GM21515 (cell line): ENCODE measurements at regions not wholly inside any gene's neighbourhood (a gene's known extent, or its start where the extent isn't known, plus 50 kb on each side); places are given as distances from the start of the nearest gene placed in this dataset.

Experiments used
- ATAC-seq: cut with Tn5 transposase; IDR thresholded peaks from one replicate; pipeline ENCODE4 v1.9.1; 2021; ENCODE audit not compliant: unreplicated experiment

DNA sequence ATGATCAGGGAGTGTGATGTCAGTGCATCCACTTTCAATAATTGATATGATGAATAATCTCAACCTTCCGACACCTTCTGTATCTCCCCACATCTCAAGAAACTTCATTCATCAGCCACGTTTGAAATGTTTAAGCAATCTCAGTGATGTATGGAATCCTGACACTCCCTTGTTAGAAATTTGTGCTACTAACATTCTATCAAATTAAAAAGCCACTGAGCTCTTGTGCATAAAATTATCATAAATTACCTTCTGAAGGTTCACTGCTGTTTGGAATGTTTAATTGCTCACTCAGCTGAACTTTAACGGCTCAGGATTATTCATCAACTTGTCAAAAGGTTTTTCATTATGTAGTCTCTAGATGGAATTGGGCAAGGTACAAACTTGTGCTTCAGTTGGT, 108.4 kb upstream of the DPH6 start:
- no peak for ATAC-seq

DNA sequence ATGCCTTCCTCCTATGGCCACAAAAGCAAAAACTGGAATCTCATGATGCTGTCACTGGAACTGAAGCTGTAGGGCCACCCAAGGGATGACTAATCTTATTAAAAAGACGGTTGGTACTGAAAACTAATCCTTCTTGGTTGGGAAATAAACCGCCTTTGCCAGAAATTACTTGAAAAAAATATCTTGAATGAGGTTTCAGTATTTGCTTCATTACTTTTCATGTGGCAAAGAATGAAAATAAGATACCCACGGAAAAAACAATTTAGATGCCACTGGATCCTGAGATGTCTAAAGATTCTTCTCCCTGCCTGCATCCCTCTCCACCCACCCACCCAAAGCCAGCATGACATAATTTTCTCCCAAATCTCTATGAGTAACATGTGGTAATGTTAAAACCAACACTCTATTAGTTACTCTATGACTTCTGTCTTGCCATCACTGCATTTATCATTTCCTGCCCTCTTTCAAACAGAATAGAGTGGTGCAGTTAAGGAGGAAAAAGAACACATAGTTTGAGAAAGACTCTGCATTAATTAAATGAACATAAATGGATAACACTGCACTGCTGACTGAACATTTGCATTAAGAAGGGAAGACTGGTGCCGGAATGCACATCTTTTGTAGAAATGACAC, 111.8 kb upstream of the DPH6 start:
- ATAC-seq = no peak

DNA sequence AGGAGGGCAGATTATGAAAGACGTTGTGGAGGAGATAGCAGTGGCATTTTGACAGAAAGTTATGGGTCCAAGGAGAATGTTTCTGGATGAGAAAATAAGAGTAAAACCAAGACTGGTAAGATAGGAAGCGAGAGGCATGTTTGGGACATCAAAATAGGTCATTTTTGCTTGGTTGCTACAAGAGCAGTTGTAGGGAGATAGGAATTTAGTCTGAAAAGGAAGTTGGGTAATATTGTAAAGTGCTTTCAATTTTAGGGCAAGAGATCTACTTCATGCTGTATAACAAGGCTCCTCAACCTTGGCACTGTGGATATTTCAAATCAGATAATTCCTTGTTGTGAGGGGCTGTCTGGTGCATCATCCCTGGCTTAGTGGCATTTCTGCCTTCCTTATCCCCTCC, 118.0 kb upstream of the DPH6 start:
- no peak for ATAC-seq

DNA sequence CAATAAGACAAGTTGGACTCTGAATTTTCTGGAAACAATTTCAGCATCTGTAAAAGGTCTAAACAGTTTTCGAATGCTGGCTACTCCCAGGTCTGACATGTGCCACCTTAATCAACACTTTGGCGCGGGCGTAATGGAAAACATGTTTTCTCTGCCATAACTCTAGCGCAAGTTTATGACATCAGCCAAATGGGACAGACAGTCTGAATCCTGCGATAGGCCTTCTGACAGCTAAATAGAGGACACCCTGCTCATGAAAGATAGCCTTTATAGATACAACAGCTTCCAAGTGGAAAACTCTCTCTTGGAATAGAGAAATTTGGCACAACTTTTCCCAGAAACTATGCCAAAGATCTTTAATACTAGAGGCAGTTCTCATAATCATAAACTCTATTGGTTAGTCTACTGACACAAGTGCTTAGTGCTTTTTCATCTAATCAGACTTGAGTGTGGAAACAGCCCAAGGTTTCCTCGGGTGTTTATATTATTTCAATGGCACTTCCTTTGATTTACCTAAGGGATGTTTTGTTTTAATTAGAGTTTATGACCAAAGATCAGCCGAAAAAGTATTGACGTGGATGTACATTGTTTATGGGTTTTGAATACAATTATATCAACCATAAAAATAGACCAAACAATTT, 120.1 kb upstream of the DPH6 start:
- no peak for ATAC-seq

DNA sequence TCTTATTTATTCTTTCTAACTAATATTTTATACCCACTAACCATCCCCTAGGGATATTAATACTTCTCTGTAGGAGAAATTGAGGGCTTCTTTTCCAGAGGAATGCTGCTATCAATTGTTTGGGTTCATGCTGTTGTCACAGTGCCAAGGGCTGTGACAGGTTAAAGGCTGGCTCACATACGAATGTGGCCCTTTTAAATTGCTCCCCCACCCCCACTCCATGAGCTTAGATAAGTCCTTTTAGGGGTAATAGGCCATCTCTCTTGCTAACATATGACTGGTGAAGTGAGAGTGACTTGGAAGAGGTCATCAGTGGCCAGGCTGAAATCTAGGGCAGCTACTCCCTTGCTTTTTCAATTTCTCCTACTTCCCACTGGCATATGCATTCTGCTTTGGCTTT, 121.9 kb upstream of the DPH6 start:
- no peak for ATAC-seq

GRCh38 chr15:35669021-35669420, 123.1 kb upstream of the DPH6 start:
- ATAC-seq = no peak

DNA sequence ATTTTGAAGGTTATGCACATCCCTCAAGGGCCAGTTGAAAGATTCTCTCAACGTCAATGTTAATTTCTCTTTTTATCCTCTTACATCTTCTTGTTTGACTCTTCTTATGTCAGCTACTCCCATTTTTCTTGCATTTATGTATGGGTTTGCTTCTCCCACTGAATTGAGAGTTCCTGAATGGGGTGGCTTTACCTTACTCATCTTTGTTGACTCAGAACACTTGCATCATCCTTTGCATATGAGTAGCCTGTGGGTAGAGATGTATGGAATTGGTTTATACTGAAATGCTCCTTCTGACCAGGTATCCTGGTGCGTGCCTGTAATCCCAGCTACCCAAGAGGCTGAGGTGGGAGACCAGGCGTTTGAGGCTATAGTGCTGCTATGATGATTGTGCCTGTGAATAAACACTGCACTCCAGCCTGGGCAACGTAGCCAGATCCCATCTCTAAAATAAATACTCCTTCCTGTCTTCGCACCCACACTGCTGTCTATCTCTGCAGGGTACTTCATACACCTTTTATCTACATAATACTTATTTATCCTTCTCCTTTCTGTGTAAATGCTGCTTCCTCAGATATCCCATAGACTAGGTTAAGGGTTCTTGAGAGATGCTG, 123.6 kb upstream of the DPH6 start:
- ATAC-seq = no peak

DNA sequence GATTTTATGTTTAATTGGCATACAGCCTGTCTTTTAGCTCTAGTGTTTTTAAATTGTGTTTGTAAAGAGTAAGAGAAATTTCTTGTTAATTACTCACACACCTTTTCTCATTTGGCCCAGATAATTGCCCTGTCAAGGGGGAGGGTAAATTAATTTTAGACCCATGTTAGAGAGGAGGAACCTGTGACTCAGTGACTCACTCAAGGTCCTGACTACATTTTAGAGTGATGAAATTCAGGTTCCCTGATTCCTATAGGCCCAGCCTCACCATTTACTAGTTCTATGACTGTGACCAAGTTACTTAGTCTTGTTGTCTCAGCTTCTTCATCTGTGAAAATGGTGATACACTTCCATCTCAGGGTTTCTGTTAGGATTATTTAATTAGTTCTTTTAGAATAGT, 125.2 kb upstream of the DPH6 start:
- no peak for ATAC-seq

DNA sequence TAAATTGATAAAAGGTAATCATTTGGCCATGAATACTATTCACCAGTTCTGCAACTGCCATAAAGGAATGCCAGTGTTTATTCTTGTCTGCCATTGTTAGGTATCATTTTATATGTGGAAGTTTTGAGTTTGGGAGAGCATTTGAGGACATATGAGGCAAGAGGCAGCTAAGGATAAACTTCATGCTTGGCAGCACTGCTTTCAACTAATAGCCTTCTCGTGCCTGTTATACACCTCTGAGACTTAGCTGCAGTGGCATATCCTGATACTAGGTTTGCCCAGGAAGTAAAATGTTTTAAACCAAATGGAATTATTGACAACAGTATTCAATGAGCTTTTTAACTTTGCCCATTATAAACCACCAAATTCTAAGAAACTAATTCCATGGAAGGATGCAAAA, 126.0 kb upstream of the DPH6 start:
- no peak for ATAC-seq

GRCh38 chr15:35673093-35673684, 127.2 kb upstream of the DPH6 start:
- no peak for ATAC-seq

DNA sequence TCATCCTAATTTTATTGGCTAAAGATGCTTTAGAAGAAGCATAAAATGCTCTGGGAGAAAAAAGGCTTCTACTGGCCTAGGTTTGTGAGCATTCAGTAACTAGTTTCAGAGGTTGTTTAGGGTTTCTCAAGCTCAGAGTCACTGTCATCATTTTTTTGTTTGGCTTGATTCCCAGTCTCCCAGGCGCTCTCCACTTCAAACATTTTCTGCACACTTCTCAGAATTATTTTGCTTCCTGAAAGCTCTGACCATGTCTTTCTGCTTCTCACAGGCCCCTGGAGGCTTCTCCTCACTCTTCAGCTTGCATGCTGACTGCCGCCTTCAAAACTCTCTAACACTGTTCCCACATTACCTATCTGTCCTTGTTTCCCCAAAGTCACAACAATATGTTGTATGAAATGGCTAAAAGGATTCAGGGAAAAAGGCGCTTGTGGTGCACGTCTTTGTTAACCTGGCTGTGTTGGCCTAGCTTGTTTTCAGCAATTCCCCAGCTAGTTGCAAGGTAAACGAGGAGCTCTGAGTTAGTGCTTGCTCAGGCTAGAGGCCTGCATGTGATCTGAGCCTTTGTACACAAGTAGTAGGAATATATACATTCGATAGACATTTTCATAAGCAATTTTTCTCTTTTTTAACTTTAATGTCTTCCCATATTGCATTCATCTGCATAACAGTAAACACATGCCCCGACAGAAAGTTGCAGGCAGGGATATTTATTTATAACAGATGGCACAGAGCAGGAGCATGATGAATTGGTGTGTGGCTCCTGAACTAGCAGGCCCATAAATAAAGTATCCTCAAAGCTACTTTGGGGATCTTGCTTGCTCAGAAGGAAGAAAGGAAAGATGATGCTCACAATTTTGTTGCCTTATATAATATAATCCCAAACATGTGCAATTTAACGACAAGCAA, 129.2 kb upstream of the DPH6 start:
- ATAC-seq = no peak

- ATAC-seq = no peak
These were observed 132.8 kb upstream of the DPH6 start for GRCh38 chr15:35678774-35679173.

DNA sequence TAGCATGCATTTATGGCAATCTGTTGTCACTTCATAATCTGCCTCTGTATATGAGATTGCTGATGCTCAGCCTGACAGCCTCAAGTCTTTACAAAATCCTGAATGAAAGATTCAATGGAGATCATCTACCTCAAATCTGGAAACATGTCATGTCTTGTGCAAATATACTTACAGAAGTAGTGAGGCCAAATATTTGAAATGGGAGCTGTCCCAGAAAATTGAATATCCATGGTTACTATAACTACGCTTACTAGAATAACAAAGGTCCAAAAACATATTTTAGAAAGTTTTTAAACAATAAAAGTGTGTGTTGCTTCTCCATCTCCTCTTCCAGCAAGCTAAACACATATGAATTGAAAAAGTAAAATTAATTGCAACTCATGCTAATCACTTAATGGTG, 133.2 kb upstream of the DPH6 start:
- ATAC-seq = no peak

DNA sequence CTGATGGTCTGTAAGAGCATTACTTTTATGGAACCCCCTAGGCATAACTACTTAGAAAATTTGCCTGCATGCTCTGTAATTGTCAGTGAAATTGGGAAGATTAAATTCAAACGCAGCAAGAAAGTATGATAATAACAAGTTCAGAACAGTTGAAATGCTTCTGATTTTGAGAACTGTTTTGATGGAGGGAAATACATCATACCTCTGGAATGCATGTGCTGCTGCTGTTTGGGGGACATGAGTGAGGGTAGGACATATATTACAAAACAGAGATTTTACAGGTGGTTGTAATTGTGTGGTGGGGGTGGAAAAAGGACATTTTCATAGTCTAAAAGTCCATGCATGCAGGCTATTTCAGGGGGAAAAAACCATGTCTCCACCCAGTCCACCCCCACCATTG, 135.0 kb upstream of the DPH6 start:
- ATAC-seq = no peak

DNA sequence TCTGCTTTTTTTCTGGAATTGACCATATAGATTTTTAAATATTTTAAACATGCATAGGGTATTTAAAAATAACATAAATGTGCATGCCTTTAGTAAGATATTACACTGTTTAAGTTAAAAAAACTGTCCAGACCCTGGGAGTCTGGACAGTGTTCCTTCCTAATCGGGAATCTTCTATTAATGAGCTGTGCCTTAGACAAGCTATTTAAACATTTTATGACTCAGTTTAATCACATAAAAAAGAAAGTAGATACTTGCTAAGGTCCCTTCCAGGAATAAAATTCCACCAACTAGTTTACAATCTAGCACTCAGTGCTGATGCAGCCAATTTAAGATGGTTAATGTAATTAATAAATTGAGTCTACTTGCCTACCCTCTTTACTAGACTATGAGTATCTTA, 140.4 kb upstream of the DPH6 start:
- no peak for ATAC-seq

DNA sequence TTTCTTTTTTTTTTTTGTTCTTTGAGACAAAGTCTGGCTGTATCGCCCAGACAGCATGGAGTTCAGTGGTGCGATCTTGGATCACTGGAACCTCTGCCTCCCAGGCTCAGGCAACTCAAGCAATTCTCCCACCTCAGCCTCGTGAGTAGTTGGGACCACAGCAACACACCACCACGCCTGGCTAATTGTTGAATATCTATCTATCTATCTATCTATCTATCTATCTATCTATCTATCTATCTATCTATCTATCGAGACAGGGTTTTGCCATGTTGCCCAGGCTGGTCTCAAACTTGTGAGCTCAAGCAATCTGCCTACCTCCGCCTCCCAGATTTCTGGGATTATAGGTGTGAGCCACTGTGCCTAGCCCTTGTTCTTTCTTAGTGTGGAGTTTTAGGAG, 143.3 kb upstream of the DPH6 start:
- no peak for ATAC-seq

DNA sequence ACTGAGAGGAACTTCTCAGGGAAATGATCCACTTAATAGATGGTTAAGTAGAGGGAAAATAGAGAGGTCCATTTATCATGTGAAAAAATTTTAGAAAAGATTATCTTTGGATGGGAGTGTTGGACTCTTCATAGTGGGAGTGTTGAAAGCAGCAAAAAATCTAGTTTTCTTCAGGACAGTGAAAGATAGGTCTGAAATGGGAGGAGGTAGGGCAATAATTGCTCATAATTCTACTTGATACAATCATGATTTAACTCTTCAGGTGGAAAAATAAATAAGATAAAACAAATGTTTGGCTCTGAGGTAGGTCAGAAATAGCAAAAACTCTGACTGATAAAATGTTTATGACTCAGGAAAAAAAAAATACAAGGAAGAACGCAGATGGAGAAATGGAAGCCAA, 144.1 kb upstream of the DPH6 start:
- no peak for ATAC-seq

GRCh38 chr15:35690698-35691116, 144.7 kb upstream of the DPH6 start:
- ATAC-seq = no peak

DNA sequence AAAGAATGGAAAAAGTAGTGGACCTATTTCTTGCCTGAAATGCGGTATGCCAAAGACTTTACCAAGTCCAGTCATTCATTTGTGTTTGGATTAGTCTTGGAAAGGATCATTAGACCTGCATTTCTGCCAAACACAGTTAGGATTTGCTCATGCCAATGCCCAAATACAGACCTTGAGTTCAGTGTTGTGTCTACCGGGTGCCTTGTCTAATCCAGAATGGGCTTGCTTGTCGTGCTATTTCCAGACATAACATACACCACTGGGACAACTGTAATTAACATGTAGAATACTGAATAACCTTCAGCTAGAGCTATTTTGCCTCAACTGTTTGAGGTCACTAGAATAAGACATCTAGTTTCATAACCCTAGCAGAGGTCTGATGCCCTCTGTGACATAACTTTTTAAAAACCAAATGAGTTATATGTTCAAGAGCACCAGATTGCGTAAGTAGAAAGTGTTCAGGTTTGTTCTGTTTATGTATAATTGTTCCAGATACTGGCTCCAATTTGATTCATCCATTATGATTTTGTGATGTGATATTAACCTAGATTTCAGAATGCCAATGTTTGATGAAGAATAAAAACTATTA, 145.3 kb upstream of the DPH6 start:
- no peak for ATAC-seq

DNA sequence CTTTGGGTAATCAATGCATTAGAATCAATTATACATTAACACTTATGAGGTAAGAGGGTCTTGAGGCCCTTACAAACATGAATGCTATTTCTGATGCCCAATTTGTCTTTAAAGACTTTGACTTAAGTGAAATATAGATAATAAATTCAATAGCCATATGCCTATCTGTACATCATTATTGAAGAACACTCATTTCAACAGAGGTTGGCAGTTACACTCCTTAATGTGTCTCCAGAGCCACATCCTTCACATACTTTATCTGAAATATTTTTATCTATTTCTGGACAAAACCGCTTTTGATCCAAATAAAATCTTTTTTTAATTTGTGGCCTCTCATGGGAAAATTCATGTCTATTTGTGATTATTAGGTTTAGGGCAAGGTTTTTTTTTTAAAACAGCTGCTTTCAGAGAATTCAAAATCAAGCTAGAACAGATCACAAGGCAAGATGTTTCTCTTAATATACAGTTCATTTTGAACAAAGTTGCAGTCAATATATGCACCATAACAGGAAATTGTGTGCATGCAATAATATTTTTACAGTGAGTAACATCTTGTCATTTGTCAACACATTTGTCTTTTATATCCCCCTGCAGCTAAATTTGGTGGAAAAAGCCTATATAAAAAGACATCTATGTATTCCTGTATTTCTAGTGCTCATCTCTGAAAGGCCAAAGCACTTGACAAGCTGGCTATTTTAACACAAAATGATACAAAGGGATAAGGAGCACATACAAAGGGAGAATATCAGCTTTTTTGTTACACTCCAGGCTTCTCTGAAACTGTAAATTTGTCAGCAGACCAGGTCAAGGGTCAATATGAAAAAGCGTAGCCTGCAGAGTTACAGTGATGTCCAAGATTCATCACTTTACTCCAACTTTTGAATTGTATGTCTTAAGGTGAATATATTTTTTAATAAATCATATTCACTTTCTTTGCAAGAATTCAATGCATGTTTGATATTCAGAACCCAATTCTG, 146.2 kb upstream of the DPH6 start:
- ATAC-seq = no peak
